Heart right ventricle (tissue), 16 donors: ENCODE measurements at regions not wholly inside any gene's neighbourhood (a gene's known extent, or its start where the extent isn't known, plus 50 kb on each side); places are given as distances from the start of the nearest gene placed in this dataset.
"Not testable (repeated sequence)": the region's sequence is repeated elsewhere in the genome, so short reads cannot be mapped to it uniquely, and the experiment has no call there.

ENCODE experiments used
- ATAC-seq, 8 donors: fragments of 200-7000 bp; cut with Tn5 transposase; one replicate each; pipeline ENCODE4 v1.9.1; 2020; ENCODE audit warnings: mild to moderate bottlenecking in 8 of 8, moderate library complexity in 8 of 8, moderate number of reproducible peaks in 1 of 8
- DNase-seq, 2 donors: peaks; one replicate each; pipeline ENCODE4 v3.0.0-alpha.2; 2020
- H3K27ac ChIP-seq, 10 donors: fragments of 200-600 bp; sonication (generic) in 2 of 10; one replicate each; pipeline versions ENCODE4 v1.5.0 to v1.8.0; 2020 to 2022; ENCODE audit warnings: mild to moderate bottlenecking in 3 of 10
- H3K27me3 ChIP-seq, 7 donors: fragments of 200-600 bp; one replicate each; pipeline ENCODE4 v1.8.0; 2021 to 2022; ENCODE audit warnings: mild to moderate bottlenecking in 2 of 7
- H3K36me3 ChIP-seq, 9 donors: fragments of 200-600 bp; sonication (generic) in 1 of 9; one replicate each; pipeline versions ENCODE4 v1.5.0 to v1.8.0; 2020 to 2022; ENCODE audit warnings: mild to moderate bottlenecking in 2 of 9
- H3K4me1 ChIP-seq, 9 donors: fragments of 200-600 bp; sonication (generic) in 1 of 9; one replicate each; pipeline versions ENCODE4 v1.5.0 to v1.8.0; 2020 to 2022; ENCODE audit warnings: mild to moderate bottlenecking in 4 of 9
- H3K4me3 ChIP-seq, 10 donors: fragments of 200-600 bp; sonication (generic) in 2 of 10; one replicate each; pipeline versions ENCODE4 v1.5.0 to v1.8.0; 2020 to 2022; ENCODE audit warnings: mild to moderate bottlenecking in 7 of 10, moderate library complexity in 2 of 10
- H3K9me3 ChIP-seq, 11 donors: fragments of 200-600 bp in 10 of 11; sonication (generic) in 2 of 11; one replicate each; pipeline versions ENCODE4 v1.5.0 to v1.8.0; 2013 to 2022; ENCODE audit warnings: mild to moderate bottlenecking in 2 of 11, control low read depth in 1 of 11, moderate library complexity in 1 of 11
- CTCF ChIP-seq, 9 donors: fragments of 200-600 bp; sonication (generic) in 2 of 9; IDR thresholded peaks; one replicate each; pipeline versions ENCODE4 v1.5.0 to v1.8.0; 2021 to 2022; ENCODE audit warnings: antibody characterized with exemption in 9 of 9, mild to moderate bottlenecking in 5 of 9, moderate library complexity in 1 of 9
- WGBS, 2 donors: extraction: QIAGEN DNeasy Blood & Tissue Kit; methylation state at CpG; one replicate each; pipeline ENCODE4 v1.1.7; 2013; ENCODE audit warnings: inconsistent platforms in 1 of 2; 5-methylcytosine and 5-hydroxymethylcytosine counted together
- intact Hi-C, 10 donors: fragments of 100-400 bp; cut with DNase I; formaldehyde crosslinking; loops; one replicate each; pipeline versions ENCODE4 v1.11.1 to v1.14.2; 2022
- donor health status: Arrhythmogenic right ventricular cardiomyopathy.
- donor health status: ischemic (EF 13 %, LVEDD 7.1; RV severe dilation, severe dysfunction).
- donor health status: healthy with polysubstance abuse.
- donor health status: DM: no; HTN: yes; CAD: no.
- donor health status: DM: no; HTN: no; CAD: no.
- donor health status: ischemic (EF 25% LVEDD 6.9; RV normal size, moderate dysfunction).
- donor health status: ischemic (EF 25% LVEDD 5.7; RV mildly dilated, moderate dysfunction).
- donor health status: healthy.
- donor health status: DM: yes; HTN: yes; CAD: no.
- donor health status: Ischemic cardiomyopathy.
- donor health status: ischemic (EF 35%, LVEDD 5.7; RV mildly dilated, moderate dysfunction).
- donor health status: nonischemic (EF 11% LVEDD 7.7; RV severe dilation, severe dysfunction).
- donor health status: DM: yes; HTN: yes; CAD: no.
- donor health status: PGD.
- donor health status: ischemic (EF 29% LVEDD 5.4; RV normal size, mild dysfunction).
- donor health status: nonischemic (EF 23%, LVEDD 6.1; RV moderate dilation, normal function).

GRCh38 chr4:106795326-106795725, 240.8 kb downstream of the DKK2 start:
- no peak for TF ChIP-seq CTCF (IDR thresholded peaks at IDR 0.05)
- H3K27me3 ChIP-seq: no peaks in the 10 kb centered on the region
- H3K4me1 ChIP-seq: no peaks in the 10 kb centered on the region
- WGBS, 2 donors: 51 to 55% methylated on average over 1 of the region's 1 CpG
- peaks cover 0 to under 1% (median 0%) of the 10 kb centered on the region in 11 donors for H3K9me3 ChIP-seq
- ATAC-seq: no peak
- H3K4me3 ChIP-seq: no peak overlapping the region
- DNase-seq: no peak
- no peaks in the 10 kb centered on the region for H3K36me3 ChIP-seq
- H3K27ac ChIP-seq: no peak overlapping the region
- intact Hi-C loops: no loop called here

GRCh38 chr4:106793933-106794332, 242.2 kb downstream of the DKK2 start:
- intact Hi-C loops: no loop called here
- H3K27ac ChIP-seq: no peak overlapping the region
- no peak for TF ChIP-seq CTCF (IDR thresholded peaks at IDR 0.05)

GRCh38 chr4:106775636-106776035, 260.5 kb downstream of the DKK2 start:
- ATAC-seq (no peak), DNase-seq (no peak)
- H3K4me3 ChIP-seq: no peak overlapping the region
- TF ChIP-seq CTCF (IDR thresholded peaks at IDR 0.05): no peak
- no peaks in the 10 kb centered on the region for H3K36me3 ChIP-seq
- H3K4me1 ChIP-seq: no peaks in the 10 kb centered on the region
- no peak overlapping the region for H3K27ac ChIP-seq
- peaks cover 0 to 9% (median 0%) of the 10 kb centered on the region in 11 donors for H3K9me3 ChIP-seq
- WGBS, 2 donors: 44 to 49% methylated on average over 1 of the region's 1 CpG
- no peaks in the 10 kb centered on the region for H3K27me3 ChIP-seq
- intact Hi-C loops: no loop called here

More at GRCh38 chr4:106793933-106794332, 242.2 kb downstream of the DKK2 start:
- ATAC-seq: no peak
- no peak for DNase-seq
- Histone ChIP-seq H3K4me3 (no peak overlapping the region), H3K36me3 (no peaks in the 10 kb centered on the region), H3K4me1 (no peaks in the 10 kb centered on the region), H3K27me3 (no peaks in the 10 kb centered on the region), H3K9me3 (peaks cover 0 to 7% (median 2%) of the 10 kb centered on the region in 11 donors)

- H3K4me1 ChIP-seq, H3K27me3 ChIP-seq, DNase-seq, H3K36me3 ChIP-seq, intact Hi-C loops, H3K4me3 ChIP-seq, ATAC-seq, H3K27ac ChIP-seq: not testable (repeated sequence)
- WGBS, 2 donors: 76 to 77% methylated on average over 1 of the region's 1 CpG
- peaks cover 0 to 19% (median 0%) of the 10 kb centered on the region in 11 donors for H3K9me3 ChIP-seq
Observed at GRCh38 chr4:106774055-106774454, 262.1 kb downstream of the DKK2 start.

GRCh38 chr4:106773076-106773905, 262.8 kb downstream of the DKK2 start:
- H3K9me3 ChIP-seq: peaks cover 0 to 19% (median 0%) of the 10 kb centered on the region in 11 donors
- no peak for TF ChIP-seq CTCF (IDR thresholded peaks at IDR 0.05)
- no peaks in the 10 kb centered on the region for H3K27me3 ChIP-seq
- no peaks in the 10 kb centered on the region for H3K36me3 ChIP-seq
- WGBS, 2 donors: 70 to 89% methylated on average over 1 of the region's 1 CpG
- no peak overlapping the region for H3K27ac ChIP-seq
- ATAC-seq (no peak), DNase-seq (no peak)
- no peaks in the 10 kb centered on the region for H3K4me1 ChIP-seq
- intact Hi-C loops: no loop called here
- H3K4me3 ChIP-seq: no peak overlapping the region
